Neural crest cell (in vitro differentiated cells): ENCODE measurements at regions not wholly inside any gene's neighbourhood (a gene's known extent, or its start where the extent isn't known, plus 50 kb on each side); places are given as distances from the start of the nearest gene placed in this dataset.
"Not testable (repeated sequence)": the region's sequence is repeated elsewhere in the genome, so short reads cannot be mapped to it uniquely, and the experiment has no call there.

Experiments
- DNase-seq: peaks from one replicate; pipeline ENCODE4 v3.0.0; 2021; ENCODE audit warnings: low read depth, mixed read lengths, low spot score
- H3K27ac Mint-ChIP-seq: one replicate; pipeline ENCODE4 v1.8.0; 2021; ENCODE audit warnings: mild to moderate bottlenecking, mixed read lengths; ENCODE audit not compliant: unreplicated experiment
- H3K27me3 Mint-ChIP-seq: 2 replicates; pipeline ENCODE4 v1.8.0; 2021; ENCODE audit warnings: low read depth, mild to moderate bottlenecking, mixed read lengths
- H3K36me3 Mint-ChIP-seq: 2 replicates; pipeline ENCODE4 v1.8.0; 2021; ENCODE audit warnings: low read depth, mild to moderate bottlenecking, mixed read lengths
- H3K4me1 Mint-ChIP-seq: 2 replicates; pipeline ENCODE4 v1.8.0; 2021; ENCODE audit warnings: mixed read lengths
- H3K4me3 Mint-ChIP-seq: one replicate; pipeline ENCODE4 v1.8.0; 2021; ENCODE audit warnings: mild to moderate bottlenecking, mixed read lengths
- H3K9me3 Mint-ChIP-seq: 2 replicates; pipeline ENCODE4 v1.8.0; 2021; ENCODE audit warnings: mixed read lengths
- TF ChIP-seq, protein P1 (sequence below): fragments of 200-600 bp; sonication (generic); conservative IDR thresholded peaks from 2 replicates; pipeline ENCODE4 v1.5.0; 2021; ENCODE audit warnings: antibody characterized with exemption, mild to moderate bottlenecking

DNA sequence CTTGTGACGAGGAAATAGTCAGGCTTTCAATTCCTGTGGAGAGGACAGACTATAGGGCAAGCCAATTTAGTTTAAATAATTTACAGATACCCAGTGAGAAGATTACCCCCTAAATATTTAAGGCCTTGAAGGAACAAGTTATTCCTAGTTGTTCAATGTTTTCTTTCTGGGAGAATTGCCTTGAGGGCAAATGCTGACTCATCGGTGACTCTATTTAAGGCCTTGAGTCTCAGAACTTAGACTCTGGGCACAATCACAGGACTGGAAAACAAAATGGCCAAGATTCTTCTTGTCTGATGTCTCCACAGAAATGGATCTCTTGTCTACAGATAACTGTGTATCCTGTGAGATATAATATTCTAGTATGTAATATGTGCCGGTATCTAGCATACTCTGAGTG lies 467.1 kb downstream of the SUCLG1 start:
- H3K9me3 Mint-ChIP-seq, result no peaks in the 10 kb centered on the region

DNA sequence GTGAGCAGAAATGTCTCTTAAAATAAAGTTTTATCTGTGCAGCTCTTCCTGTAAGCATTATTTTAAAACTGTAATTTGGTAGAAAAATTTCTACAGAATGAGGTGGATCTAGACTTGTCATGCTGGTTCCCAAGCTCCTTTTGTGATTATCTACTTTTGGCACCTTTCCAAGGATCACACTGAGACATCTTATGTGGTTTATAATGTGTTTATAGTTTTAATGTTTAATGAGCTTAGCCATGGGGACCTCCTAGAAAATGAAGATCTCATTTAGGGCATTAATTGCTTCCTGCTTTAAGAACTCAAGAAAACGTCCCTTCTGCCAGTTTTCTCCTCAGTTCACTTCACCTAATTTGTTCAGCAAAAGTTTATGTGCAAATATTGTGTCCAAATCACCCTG lies 468.4 kb downstream of the SUCLG1 start:
- Mint-ChIP-seq H3K27ac (no peak overlapping the region), H3K27me3 (no peaks in the 10 kb centered on the region), H3K4me1 (peaks cover 5% of the 10 kb centered on the region), H3K9me3 (peaks cover 3% of the 10 kb centered on the region), H3K36me3 (no peaks in the 10 kb centered on the region), H3K4me3 (no peak overlapping the region)
- no peak for DNase-seq
- TF ChIP-seq, protein P1, sequence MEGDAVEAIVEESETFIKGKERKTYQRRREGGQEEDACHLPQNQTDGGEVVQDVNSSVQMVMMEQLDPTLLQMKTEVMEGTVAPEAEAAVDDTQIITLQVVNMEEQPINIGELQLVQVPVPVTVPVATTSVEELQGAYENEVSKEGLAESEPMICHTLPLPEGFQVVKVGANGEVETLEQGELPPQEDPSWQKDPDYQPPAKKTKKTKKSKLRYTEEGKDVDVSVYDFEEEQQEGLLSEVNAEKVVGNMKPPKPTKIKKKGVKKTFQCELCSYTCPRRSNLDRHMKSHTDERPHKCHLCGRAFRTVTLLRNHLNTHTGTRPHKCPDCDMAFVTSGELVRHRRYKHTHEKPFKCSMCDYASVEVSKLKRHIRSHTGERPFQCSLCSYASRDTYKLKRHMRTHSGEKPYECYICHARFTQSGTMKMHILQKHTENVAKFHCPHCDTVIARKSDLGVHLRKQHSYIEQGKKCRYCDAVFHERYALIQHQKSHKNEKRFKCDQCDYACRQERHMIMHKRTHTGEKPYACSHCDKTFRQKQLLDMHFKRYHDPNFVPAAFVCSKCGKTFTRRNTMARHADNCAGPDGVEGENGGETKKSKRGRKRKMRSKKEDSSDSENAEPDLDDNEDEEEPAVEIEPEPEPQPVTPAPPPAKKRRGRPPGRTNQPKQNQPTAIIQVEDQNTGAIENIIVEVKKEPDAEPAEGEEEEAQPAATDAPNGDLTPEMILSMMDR, result no peak

More for the DNA sequence above, 467.1 kb downstream of the SUCLG1 start:
- no peak for DNase-seq
- H3K27ac Mint-ChIP-seq, result no peak overlapping the region
- H3K4me1 Mint-ChIP-seq, result peaks cover 5% of the 10 kb centered on the region
- H3K36me3 Mint-ChIP-seq, result no peaks in the 10 kb centered on the region
- H3K4me3 Mint-ChIP-seq, result no peak overlapping the region
- H3K27me3 Mint-ChIP-seq, result no peaks in the 10 kb centered on the region
- TF ChIP-seq, protein P1, result no peak

DNA sequence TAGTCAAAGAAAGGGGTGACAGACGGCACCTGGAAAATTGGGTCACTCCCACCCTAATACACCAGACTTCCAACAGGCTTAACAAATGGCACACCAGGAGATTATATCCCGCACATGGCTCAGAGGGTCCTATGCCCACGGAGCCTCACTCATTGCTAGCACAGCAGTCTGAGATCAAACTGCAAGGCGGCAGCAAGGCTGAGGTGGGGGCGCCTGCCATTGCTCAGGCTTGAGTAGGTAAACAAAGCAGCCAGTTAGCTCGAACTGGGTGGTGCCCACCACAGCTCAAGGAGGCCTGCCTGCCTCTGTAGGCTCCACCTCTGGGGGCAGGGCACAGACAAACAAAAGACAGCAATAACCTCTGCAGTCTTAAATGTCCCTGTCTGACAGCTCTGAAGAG lies 482.5 kb downstream of the SUCLG1 start:
- H3K9me3 Mint-ChIP-seq, H3K27ac Mint-ChIP-seq, H3K27me3 Mint-ChIP-seq, H3K4me1 Mint-ChIP-seq, H3K4me3 Mint-ChIP-seq, H3K36me3 Mint-ChIP-seq, DNase-seq: not testable (repeated sequence)

DNA sequence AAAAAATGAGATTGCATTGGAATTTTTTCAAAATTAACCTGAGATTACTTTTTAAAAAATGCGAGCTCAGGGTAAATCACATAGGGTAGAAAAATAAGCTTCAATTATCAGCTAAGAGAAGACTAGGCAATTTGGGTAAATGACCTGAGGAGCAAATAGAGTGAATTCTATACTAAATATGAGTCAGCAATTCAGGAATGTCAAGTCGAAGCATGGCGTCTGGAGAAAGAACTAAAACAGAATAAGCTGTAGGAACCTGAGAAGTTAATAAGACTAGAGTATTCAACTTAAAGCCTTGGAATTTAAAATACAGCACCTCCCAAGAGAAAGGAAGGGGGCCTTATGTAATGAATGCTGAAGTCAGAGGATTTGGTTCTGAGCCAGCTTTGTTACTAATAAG lies 487.0 kb downstream of the SUCLG1 start:
- Mint-ChIP-seq H3K36me3 (no peaks in the 10 kb centered on the region), H3K4me1 (no peaks in the 10 kb centered on the region), H3K27me3 (no peaks in the 10 kb centered on the region), H3K27ac (no peak overlapping the region), H3K9me3 (peaks cover 7% of the 10 kb centered on the region), H3K4me3 (no peak overlapping the region)
- DNase-seq, result no peak
- TF ChIP-seq, protein P1, result no peak

DNA sequence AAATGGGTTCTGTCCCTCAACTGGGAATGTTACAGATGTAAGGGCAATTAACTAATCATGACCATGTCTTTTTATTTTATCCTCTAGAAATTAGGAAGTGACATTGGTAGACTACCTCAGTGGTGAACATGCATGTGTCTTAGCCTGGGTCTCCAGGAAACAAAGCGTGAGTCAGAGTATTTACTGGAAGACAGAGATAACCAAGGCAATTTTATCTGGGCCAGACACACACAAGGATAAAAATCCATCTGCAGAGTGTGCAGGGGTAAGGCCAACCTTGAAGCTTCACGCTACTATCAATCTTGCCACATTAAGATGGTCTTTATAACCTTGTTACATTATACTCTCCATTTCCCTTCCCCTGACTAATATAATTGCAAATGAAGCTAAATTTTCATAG lies 487.5 kb downstream of the SUCLG1 start:
- no peak for DNase-seq
- Mint-ChIP-seq H3K4me1 (no peaks in the 10 kb centered on the region), H3K9me3 (peaks cover 9% of the 10 kb centered on the region), H3K4me3 (no peak overlapping the region), H3K27ac (no peak overlapping the region), H3K36me3 (no peaks in the 10 kb centered on the region), H3K27me3 (no peaks in the 10 kb centered on the region)
- TF ChIP-seq, protein P1, result no peak

DNA sequence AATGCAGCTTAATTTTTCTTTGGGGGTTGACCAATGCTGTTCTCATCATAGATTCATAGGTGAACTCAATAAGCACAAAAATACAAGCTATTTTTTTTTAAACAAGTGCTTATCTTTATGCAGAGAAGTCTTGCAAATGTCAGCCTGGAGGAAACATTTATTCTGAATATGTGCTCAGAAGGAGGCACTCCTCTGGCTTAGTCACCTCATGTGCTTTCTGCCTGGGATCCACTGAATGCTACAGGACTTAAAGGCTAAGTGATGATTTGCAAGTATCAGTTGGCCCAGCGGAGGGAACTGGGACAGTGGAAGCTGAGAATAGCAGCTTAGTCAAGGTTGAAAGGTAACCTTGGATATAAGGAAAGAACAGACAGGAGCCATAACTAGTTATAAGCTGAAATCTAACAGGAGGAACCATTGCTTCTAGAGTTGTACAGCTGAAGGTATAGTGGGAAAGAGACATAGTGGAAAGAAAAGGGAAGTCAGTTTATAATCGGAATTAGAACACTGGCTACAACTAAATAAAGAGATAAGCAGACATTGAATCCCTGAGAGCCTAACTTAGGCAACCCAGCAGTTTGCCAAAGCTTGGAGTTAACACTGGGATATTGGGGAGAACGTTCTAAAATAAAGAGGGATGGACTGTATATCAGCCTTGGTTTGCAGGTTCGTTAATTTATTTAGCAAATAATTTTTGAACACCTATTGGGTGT lies 488.7 kb downstream of the SUCLG1 start:
- peaks cover 8% of the 10 kb centered on the region for H3K9me3 Mint-ChIP-seq
- TF ChIP-seq, protein P1, result no peak
- no peaks in the 10 kb centered on the region for H3K27me3 Mint-ChIP-seq
- no peak overlapping the region for H3K4me3 Mint-ChIP-seq
- no peaks in the 10 kb centered on the region for H3K4me1 Mint-ChIP-seq
- no peak overlapping the region for H3K27ac Mint-ChIP-seq
- no peaks in the 10 kb centered on the region for H3K36me3 Mint-ChIP-seq
- no peak for DNase-seq
